ENCODE measurements at regions not wholly inside any gene's neighbourhood (a gene's known extent, or its start where the extent isn't known, plus 50 kb on each side); places are given as distances from the start of the nearest gene placed in this dataset.
A peak's percentile ranks its signal among the peaks of the same experiment; 100 is the strongest.

DNA sequence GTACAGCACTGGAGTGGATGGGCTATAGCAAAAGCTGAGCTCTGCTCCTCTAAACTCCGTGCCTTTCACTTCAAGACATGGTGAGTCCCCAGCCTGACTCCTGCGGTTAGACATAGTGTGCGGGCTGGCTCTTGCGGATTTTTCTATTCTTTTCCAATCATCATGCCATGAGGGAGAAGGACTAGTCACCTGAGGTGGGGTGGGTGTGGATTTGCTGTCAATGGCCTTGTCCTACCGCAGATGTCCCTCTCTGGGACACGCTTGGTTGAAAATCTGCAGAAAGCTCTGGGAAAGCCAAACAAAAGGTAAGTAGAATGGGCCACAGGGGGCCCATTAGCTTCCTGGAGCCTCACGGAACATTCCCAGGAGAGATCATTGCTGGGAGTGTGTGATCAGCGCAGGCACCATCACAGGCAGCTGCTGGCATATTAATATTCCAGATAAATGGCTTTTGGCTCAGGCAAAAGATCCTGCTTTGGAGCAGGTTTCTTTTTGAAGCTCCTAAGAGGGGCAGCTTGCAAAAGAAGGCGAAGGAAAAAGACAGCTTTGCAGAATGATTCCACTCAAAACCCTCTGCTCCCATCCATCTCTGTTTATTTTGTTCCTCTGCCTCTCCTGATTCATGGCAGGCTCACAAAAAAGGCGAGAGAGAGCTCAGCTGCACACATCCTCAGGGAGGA lies 509.0 kb upstream of the ZMIZ1 start:
- no peak for DNase-seq (ENCODE audit: low read depth in 3 of 3)

DNA sequence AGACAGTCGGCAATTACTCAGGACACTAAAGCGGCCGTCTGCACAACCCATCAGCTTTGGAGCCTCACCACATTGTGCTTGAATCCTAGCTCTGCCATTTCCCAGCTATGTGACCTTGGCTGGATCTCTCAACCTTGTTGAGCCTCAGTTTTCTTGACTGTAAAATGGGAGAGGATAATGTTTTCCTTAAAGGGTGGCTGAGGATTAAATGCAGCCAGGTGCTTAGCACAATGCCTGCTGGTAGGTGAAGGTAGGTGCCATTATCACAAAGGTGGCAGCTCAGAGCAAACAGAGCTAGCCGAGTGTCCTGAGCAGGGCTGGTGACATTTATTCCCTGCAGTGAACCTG lies 508.5 kb upstream of the ZMIZ1 start:
- DNase-seq (ENCODE audit: low read depth in 3 of 3) = no peak

DNA sequence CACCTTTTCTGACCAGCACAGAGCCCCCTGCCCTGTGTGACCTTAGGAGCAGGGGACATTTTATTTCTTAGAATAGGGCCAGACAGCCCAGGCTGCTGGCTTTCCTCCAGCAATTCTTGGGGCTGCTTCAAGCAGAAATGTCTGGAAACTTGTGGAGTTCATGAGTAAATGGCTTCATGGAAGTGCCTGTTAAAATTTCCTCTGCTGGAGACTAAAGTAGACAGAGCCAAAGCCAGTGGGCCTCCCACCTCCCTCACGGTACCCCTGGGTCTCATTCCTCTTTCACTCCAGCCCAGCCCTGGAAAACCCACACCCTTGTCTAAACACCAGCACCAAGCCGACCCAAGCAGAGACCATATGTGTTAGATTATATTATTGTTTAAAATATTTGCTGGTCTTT lies 505.5 kb upstream of the ZMIZ1 start:
- no peak for DNase-seq (ENCODE audit: low read depth in 3 of 3)

DNA sequence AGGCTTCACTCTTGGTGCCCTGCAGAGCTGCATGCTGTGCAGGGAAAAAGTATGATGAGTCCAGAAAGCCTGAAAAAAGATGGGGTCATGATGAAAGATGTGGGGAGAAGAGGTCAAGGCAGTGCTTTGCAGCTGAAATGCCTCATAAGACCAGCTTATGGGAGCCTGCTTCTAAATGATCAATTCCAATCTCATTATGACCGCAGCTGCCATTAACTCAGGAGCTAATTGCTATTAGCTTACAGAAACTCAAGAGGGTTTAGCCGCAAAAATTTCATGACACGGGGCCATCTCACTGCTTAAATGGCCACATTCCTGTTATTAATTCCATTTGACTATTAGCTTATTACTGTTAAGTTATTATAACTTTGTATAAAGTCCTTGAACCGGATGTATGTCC lies 502.9 kb upstream of the ZMIZ1 start:
- DNase-seq (ENCODE audit: low read depth in 3 of 3) = no peak

DNA sequence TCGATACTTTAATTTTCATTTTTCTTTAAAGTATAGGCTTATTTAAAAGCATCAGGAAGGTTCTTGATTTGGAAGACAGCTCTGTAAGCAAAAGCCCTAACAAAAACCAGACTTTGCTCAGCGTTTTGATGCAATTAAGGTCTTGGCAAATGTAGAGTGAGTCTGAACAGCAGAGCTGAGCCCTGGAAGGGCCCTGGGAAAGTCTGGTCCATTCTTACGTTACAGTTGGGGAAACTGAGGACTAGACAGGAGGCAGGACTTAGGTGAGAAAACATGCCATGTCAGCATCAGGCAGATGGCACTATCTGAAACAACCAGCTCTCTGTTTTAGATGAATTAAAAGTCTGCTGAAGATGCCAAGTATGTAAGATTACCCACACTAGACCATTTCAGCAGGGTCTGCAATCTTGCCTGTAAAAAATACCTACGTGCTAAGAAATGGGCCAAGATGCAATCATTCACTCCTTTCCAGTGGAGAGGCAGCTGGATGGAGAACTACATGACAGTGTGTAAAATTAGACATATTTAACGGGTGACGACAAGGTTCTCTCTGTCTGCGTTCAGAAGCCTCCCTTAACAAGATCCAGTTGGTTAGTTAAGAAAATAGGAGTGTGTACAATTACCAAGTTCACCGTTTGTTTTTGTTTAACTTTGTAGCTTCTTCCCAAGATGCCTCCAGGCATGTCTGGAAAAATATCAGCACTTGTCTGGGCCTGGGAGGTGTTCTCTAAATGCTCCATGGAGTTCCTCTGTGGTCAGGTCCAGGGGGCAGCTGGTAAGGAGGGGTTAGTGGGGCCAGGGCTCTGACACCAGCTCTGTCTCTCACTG lies 502.3 kb upstream of the ZMIZ1 start:
- no peak for DNase-seq (ENCODE audit: low read depth in 3 of 3)

DNA sequence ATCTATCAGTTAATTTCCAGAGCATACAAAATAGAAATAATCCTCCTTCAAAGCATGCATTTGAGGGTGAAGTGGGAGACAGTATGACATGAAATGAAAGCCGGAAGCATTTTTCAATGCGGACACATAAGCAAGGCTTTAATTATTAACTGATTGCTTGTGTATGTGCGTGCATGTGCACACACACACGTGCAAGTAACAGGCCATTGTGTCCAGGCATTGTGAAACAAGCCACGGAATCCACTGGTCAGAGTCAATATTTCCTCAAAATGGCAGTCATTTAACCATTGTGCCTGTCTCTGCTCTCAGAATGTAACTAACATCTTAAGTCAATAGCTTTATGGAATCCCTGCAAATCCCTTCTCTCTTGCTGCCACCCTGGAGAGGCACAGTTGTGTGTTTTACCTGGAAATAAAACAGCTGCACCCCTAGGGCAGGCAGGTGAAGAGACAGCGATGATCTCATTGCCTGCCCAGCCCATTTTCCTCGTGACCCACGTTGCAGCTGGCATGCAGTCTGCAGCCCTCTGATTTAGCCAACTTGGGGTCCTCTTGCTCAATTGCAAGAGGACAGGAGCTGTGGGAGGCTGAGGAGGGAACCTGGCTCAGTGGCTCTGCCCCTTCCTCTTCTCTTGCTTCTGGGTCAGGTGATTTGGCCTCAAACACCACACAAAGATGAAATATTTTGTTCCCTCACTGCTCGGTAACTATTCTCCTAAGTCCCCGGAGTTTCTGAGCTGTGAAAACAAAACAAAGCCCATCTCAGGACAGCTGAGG lies 500.9 kb upstream of the ZMIZ1 start:
- DNase-seq (ENCODE audit: low read depth in 3 of 3) = no peak

DNA sequence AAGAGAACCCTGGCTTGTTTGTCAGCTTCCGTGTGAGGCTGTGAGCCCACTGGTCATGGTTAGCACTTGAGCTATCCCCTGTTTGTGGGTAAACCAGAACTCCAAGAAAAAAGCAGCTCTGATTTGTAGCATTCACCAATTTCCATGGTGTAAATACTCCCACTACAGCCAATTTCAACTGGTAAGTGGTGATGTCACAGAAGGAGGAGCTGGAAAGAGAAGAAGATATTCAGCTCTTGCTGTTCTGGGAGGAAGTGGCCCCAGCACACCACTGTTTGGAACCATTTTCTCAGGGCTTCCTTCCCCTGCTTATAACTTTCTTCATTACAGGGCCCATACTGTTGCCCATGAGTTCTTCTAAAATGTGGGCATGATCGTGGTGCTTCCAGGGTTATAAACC lies 500.1 kb upstream of the ZMIZ1 start:
- no peak for DNase-seq (ENCODE audit: low read depth in 3 of 3)

DNA sequence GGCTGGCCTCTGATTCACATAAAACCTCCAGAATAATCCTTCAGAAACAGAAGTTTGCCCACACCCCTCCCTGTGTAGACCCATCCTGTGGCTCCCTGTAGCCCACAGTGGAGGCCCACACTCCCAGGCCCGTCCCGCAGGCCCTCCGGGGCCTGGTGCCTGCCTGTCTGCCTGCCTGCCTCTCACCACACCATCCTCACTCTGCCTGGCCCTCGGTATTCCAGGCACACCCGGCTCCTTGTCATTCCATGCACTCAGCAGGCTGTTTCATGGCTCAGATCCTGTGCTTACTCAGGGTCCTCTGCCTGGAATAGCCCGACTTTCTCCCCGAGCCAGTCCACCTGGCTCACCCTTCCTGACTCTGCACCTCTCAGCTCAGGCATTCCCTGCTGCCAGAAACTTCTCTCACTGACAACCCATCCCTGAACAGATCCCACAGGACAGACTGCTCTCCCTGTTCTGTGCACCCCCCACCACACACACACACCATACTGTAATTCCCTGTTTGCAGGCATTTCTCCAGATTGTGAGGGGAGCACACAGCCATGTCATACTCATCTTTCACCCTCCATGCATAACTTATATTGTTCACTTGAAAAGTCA lies 498.0 kb upstream of the ZMIZ1 start:
- no peak for DNase-seq (ENCODE audit: low read depth in 3 of 3)

DNA sequence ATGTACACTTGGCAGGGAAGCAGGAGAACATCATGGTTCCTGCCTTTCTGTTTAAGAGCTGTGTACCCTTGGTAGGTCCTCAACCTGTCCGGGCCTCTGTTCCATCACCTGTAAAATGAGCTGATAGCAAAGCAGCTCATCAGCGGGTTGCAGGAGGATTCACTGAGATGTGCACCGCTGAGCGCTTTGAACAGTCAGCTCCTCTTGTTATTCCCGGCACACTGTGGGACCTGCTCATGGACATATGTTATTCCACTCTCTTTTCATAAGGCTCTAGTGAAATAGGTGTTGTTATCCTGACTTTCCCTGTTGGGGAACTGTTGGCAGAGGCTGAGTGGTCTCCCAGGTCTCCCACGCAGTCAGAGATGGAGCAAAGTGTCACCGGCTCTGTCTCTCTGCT lies 497.5 kb upstream of the ZMIZ1 start:
- DNase-seq (ENCODE audit: low read depth in 3 of 3) = no peak

DNA sequence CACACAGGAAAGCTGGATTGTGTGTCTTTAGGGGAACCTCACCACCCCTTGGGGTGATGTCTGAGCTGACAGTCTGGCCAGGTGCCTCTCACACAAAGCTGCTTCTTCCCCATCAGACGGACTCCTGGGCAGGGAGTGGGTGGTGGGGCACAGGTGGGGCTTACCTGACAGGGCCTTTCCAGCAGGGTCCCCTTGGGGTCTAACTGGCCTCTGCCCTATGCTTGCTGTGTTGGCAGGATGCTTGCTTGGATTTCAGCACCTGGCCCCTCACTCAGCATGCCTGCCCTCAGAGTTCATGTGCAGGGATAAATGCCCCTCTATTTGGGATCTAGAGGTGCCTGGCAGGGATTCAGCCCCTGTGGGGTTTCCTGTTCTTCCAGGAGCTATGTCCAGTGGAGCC lies 496.9 kb upstream of the ZMIZ1 start:
- DNase-seq (ENCODE audit: low read depth in 3 of 3) = no peak

DNA sequence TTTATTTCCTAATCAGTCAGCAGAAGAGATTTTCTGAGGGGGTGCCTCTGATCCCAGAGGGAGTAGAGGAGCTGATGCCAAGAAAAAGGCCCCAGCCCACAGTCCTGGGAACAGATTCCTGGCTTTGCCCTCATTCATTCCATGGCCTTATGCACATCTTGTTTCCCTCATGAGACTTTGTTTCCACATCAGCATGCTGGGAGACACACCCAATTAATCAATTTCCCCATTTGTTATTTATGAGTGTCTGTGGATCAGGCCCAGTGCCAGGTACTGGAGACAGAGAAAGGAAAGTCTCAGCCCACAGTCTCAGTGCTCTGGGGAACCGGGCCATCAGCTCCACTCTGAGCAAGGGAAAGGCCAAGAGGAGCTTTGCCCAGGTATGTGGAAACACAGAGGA lies 496.2 kb upstream of the ZMIZ1 start:
- DNase-seq (ENCODE audit: low read depth in 3 of 3) = no peak

DNA sequence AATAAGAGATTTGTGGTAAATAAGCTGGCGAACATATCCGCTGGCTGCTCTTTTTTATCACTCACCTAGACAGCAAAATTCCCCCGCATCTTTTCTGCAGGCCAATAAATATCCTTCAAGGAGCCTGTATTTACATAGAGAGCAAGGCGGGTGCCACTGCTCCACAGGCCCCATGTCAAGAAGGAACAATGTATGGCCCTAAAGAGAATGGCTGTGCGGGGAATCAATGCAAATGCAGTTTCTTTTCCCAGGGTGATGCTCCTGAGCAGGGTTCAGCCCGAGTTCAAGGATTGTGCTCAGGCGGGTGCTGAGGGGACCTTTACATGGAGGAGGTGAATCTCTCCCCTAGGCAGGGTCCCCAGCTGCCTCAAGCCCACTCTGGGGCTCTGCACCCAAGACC lies 494.2 kb upstream of the ZMIZ1 start:
- DNase-seq (ENCODE audit: low read depth in 3 of 3) = no peak

DNA sequence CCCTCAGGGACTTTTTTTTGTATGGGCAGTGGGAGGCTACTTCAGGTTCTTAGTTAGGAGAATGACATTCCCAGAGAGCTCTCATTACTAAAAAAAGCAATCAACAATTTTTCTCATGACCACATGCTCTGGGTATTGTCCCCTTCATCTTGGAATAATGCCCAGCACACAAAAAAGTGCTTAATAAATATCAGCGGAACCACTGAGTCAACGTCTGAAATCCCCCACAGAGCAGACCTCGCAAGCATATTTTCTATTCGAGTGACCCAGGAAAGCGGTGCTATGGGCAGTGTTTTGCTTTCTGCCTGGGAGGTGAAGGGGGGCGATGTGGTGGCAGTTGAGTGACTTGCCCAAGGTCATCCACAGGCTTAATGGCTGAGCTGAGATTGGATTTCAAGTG lies 493.4 kb upstream of the ZMIZ1 start:
- DNase-seq (ENCODE audit: low read depth in 3 of 3) = no peak

DNA sequence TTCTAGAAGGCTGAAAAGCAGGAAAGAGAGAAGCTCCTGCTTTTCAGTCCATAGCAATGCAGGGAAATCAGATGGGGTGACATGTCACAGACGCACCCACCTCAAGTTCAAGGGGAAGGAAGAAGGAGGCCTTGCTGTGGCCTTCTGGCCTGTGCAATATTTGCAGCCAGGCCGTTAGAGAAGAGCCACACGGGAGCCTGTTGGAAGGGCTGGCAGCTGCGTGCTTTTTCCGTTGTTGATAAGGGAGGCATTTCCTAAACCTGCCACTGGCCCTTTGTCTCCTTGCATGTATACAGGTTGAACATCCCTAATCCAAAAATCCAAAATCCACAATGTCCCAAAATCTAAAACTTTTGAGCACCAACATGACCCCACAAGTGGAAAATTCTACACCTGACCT lies 492.5 kb upstream of the ZMIZ1 start:
- no peak for DNase-seq (ENCODE audit: low read depth in 3 of 3)

DNA sequence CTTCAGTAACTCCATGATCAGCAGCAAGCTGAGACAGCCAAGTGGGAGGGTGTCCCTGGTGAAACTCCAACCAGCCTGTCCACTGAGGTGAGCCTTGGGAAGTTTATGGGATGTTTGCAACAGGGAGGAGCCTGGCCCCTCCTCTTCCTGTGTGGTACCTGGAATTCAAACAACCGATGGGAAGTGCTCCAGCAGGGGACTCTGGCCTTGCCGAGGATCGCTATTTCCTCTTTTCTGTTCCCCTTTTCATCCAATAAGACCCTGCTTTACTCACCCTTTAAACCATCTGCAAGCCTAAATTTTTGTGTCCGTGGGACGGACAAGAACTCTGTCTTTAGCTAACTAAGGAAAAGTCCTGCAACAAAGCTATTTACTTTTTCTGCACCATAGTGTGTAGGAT lies 491.1 kb upstream of the ZMIZ1 start:
- DNase-seq (ENCODE audit: low read depth in 3 of 3) = no peak

DNA sequence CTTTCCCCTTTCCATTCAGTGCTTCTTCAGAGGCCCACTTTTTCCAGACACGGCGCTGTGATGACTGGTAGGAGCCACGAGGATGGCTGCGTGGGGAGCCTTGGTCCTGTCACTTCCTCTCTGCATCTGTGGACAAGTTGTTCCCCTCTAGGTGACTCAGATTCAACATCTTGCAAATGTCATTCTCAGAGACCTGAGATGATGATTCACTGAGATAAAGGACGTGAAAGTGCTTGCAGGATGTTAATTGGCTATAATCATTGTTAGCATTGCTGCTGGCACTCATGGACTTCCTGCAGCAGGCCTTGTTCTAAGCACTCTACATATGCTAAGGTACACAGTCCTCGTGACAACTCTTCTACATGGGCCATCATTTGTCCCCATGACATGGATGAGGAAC lies 489.8 kb upstream of the ZMIZ1 start:
- DNase-seq (ENCODE audit: low read depth in 3 of 3) = peak in 2 of 3 experiments; percentile 34 to 68

DNA sequence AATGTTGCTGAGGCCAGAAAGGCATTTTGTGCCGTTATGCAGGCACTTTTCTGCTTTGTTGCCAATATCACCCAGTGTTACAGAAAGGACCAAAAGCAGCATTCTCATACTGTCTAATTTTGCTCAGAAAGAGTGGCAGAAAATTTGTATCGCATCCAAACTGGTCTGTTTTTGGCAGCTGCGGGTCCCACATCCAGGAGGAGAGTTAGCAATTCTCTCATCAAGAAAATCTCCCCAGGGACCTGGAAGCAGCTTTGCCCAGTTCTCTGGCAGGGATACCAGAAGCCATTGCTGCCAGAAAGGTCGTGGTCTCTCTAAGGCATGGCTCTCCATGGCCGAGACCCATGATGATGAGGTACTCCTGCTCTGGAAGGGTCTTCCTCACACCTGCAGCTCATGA lies 489.2 kb upstream of the ZMIZ1 start:
- no peak for DNase-seq (ENCODE audit: low read depth in 3 of 3)

DNA sequence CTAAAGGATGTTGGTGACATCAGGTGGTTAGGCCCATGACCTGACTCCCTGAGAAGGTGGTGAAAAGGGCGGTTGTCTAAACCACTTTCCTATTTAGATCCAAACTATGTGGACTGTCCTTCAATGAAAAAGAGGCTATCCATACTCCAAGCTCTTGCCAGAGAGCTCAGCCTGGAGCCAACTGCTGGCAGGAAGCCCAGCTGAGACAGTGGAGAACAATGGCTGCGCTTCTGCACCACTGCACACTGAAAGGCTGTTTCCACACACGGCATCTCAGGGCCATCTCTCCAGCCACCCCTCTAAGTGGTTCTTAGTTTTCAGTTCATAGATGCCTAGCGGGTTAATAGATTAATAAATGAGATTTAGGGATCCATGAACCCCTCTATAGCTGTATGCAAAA lies 488.8 kb upstream of the ZMIZ1 start:
- DNase-seq (ENCODE audit: low read depth in 3 of 3) = no peak

DNA sequence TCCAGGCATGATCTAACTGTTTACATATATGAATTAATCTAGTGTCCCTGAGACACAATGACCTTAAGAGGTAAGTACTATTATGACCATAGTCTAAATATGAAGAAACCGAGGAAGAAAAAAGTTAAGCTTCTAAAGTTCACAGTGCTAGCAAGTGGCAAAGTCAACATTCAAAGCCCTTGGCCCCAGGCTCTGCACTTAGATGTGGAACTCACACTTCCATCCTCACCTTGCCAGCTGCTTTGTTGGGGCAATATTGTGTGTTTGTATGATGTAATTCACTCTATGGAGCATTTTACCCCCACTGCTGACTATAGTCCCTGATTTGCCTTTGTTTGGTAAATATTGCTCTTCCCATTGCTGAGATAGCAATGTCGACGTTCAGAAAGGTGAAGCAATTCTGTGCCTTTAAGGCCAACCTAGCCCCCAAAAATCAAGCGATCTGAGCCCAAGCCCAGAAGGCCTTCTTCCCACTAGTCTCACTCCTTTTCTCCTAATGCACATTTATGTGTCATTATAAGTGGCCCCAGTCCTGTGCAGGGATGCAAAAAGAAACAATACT lies 487.6 kb upstream of the ZMIZ1 start:
- no peak for DNase-seq (ENCODE audit: low read depth in 3 of 3)

DNA sequence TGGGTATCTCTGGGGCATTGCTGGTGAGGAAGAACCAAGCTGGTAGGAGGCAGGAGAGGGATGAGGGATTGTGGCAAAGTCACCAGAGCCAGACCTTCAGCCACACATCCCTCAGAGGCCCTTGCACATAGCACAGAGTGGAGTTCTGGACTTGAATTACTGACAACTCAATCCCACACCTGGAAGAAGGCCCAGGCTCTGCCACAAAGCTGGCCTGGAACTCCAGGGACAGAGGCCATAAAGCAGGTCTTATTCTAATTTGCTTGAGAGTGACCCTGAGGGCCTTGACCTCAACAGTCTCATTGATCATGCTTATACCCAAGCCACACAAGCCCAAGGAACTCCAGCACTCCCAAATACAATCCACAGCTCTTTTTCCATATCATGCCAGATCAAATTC lies 486.2 kb upstream of the ZMIZ1 start:
- no peak for DNase-seq (ENCODE audit: low read depth in 3 of 3)

DNA sequence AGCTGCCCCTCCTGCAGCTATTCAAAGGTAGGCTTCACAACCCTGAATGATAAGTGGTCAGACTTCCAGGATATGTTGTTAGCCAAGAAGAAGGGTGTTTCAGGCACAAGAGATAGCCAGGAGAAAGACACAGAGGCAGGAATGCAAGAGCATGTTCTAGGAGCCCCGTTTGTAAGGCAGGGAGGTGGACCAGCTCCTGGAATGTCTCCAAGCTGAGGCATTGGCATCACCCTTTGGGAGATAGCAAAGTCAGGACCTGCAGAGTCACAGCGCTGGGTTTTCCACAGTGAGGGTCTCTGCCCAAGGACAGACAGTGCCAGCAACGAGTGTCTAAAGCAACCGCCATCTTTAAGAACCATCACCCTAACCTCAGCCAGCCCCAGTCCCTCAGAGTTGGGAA lies 484.5 kb upstream of the ZMIZ1 start:
- no peak for DNase-seq (ENCODE audit: low read depth in 3 of 3)

DNA sequence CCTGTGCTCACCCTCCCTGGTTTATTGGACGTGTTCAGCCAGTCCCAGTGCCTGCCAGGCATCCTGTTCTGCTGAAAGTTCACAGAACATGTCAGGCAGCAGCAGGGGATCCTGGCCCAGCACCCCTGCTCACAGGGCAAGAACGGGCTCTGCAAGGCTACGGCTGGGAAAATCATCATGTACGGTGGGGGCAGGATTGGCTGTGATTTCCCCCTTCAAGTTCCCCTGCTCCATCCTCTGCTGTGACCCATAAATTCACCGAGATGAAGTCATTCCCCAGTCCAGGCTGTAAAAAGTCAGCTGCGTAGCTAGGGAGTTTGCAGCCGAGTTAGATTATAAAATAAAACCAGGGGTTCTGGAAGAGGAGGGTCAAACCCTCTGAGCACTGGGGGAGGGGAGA lies 484.1 kb upstream of the ZMIZ1 start:
- DNase-seq (ENCODE audit: low read depth in 3 of 3) = no peak
